SK-N-SH (cell line): ENCODE measurements at regions not wholly inside any gene's neighbourhood (a gene's known extent, or its start where the extent isn't known, plus 50 kb on each side); places are given as distances from the start of the nearest gene placed in this dataset.

Source experiments
- CTCF ChIA-PET: fragments of 300-600, 350-600 bp; formaldehyde crosslinking; extraction: SDS; loops from one replicate; lab custom pipeline; 2021; lab: Yijun Ruan, JAX
- POLR2A ChIA-PET: fragments of 350-600 bp; sonication (Branson Sonifier 250); formaldehyde crosslinking; extraction: SDS; loops from one replicate; lab custom pipeline; 2020; ENCODE audit warnings: antibody characterized with exemption, inconsistent platforms; lab: Yijun Ruan, JAX
- DNase-seq: peaks from one replicate; pipeline ENCODE4 v3.0.0; 2012
- H2AFZ ChIP-seq: fragments of 200-600 bp; sonication (generic); 2 replicates; pipeline ENCODE4 v1.8.1; 2016; ENCODE audit warnings: antibody characterized with exemption, mild to moderate bottlenecking, low read depth
- H3F3A ChIP-seq: fragments of 200-600 bp; sonication (generic); replicated peaks from 2 replicates; pipeline ENCODE3; 2016; ENCODE audit warnings: antibody characterized with exemption, mild to moderate bottlenecking; ENCODE audit not compliant: insufficient read depth
- H3K27ac ChIP-seq, 2 experiments: fragments of 200-500 bp in 1 of 2; fragments of 200-600 bp in 1 of 2; sonication (Bioruptor generic) in 1 of 2; sonication (generic), shearing (Covaris generic) in 1 of 2; 2 replicates each; pipeline versions ENCODE4 v1.5.1 to v1.6.1; 2014 to 2016; ENCODE audit warnings: low read depth in 2 of 2, inconsistent platforms in 1 of 2, low read length in 1 of 2, mild to moderate bottlenecking in 1 of 2, mixed read lengths in 1 of 2
- H3K27me3 ChIP-seq: fragments of 200-600 bp; sonication (generic), shearing (Covaris generic); 2 replicates; pipeline ENCODE4 v1.6.1; 2016; ENCODE audit warnings: mixed run types; ENCODE audit not compliant: insufficient read depth
- H3K36me3 ChIP-seq, 2 experiments: fragments of 200-500 bp in 1 of 2; fragments of 200-600 bp in 1 of 2; sonication (Bioruptor generic) in 1 of 2; sonication (generic) in 1 of 2; replicated peaks in 1 of 2; 2 replicates each; pipeline versions ENCODE3 to v1.5.1; 2014 to 2016; ENCODE audit warnings: low read length in 1 of 2, mild to moderate bottlenecking in 1 of 2; ENCODE audit not compliant: insufficient read depth in 2 of 2, control insufficient read depth in 1 of 2
- H3K4me1 ChIP-seq, 2 experiments: fragments of 200-500 bp in 1 of 2; fragments of 200-600 bp in 1 of 2; sonication (Bioruptor generic) in 1 of 2; sonication (generic), shearing (Covaris generic) in 1 of 2; 2 replicates each; pipeline versions ENCODE4 v1.5.1 to v1.6.1; 2014 to 2016; ENCODE audit warnings: low read depth in 1 of 2, low read length in 1 of 2, mixed run types in 1 of 2; ENCODE audit not compliant: insufficient read depth in 2 of 2, control insufficient read depth in 1 of 2
- H3K4me2 ChIP-seq: fragments of 200-600 bp; sonication (generic), shearing (Covaris generic); 2 replicates; pipeline ENCODE4 v1.6.1; 2017; ENCODE audit warnings: mixed run types
- H3K4me3 ChIP-seq, 2 experiments: fragments of 200-500 bp in 1 of 2; fragments of 200-600 bp in 1 of 2; sonication (Bioruptor generic) in 1 of 2; sonication (generic), shearing (Covaris generic) in 1 of 2; 2 replicates each; pipeline versions ENCODE4 v1.5.1 to v1.8.1; 2014 to 2016; ENCODE audit warnings: low read depth in 2 of 2, inconsistent platforms in 1 of 2, low read length in 1 of 2, mild to moderate bottlenecking in 1 of 2, mixed read lengths in 1 of 2, moderate library complexity in 1 of 2
- H3K79me2 ChIP-seq: fragments of 200-600 bp; sonication (generic); 2 replicates; pipeline ENCODE4 v1.8.1; 2017; ENCODE audit warnings: mild to moderate bottlenecking; ENCODE audit not compliant: insufficient read depth
- H3K9ac ChIP-seq: fragments of 200-600 bp; sonication (generic); 2 replicates; pipeline ENCODE4 v1.6.1; 2017; ENCODE audit warnings: mixed run types
- H3K9me2 ChIP-seq: fragments of 200-600 bp; sonication (generic); 2 replicates; pipeline ENCODE4 v1.6.1; 2017; ENCODE audit warnings: mixed run types
- H3K9me3 ChIP-seq: fragments of 200-600 bp; sonication (generic); 2 replicates; pipeline ENCODE4 v1.6.1; 2017; ENCODE audit warnings: mixed run types, mild to moderate bottlenecking, moderate library complexity
- H4K20me1 ChIP-seq: fragments of 200-600 bp; sonication (generic); 2 replicates; pipeline ENCODE4 v1.6.1; 2017; ENCODE audit warnings: mild to moderate bottlenecking, mixed run types; ENCODE audit not compliant: insufficient read depth
- CHD2 ChIP-seq: fragments of 150-350 bp; IDR thresholded peaks from 2 replicates; pipeline ENCODE4 v1.6.1; 2018; ENCODE audit warnings: low read length; ENCODE audit not compliant: partially characterized antibody
- FOSL2 ChIP-seq: IDR thresholded peaks from 2 replicates; pipeline ENCODE4 v1.4.0; 2012; ENCODE audit warnings: low read depth, mild to moderate bottlenecking, moderate library complexity, borderline replicate concordance
- FOXJ3 ChIP-seq: sonication (generic); formaldehyde crosslinking; IDR thresholded peaks from 2 replicates; pipeline ENCODE4 v1.5.1; 2020; ENCODE audit warnings: mild to moderate bottlenecking, missing genetic modification reagents
- FOXM1 ChIP-seq: IDR thresholded peaks from 2 replicates; pipeline ENCODE4 v1.4.0; 2012; ENCODE audit warnings: low read depth, mild to moderate bottlenecking
- MEF2A ChIP-seq: IDR thresholded peaks from 2 replicates; pipeline ENCODE4 v1.4.0; 2012; ENCODE audit warnings: low read depth, borderline replicate concordance
- POLR2AphosphoS5 ChIP-seq: IDR thresholded peaks from 2 replicates; pipeline ENCODE4 v1.6.1; 2012; ENCODE audit warnings: low read depth, low read length
- RAD21 ChIP-seq: IDR thresholded peaks from 2 replicates; pipeline ENCODE4 v1.6.1; 2012; ENCODE audit warnings: mild to moderate bottlenecking, low read length
- RFX5 ChIP-seq: IDR thresholded peaks from 2 replicates; pipeline ENCODE4 v1.6.1; 2012; ENCODE audit warnings: mild to moderate bottlenecking, improper control_type of control experiment, low read length
- SMC3 ChIP-seq: IDR thresholded peaks from 2 replicates; pipeline ENCODE4 v1.6.1; 2012; ENCODE audit warnings: low read depth, low read length, improper control_type of control experiment
- TAF1 ChIP-seq: IDR thresholded peaks from 2 replicates; pipeline ENCODE4 v1.6.1; 2012; ENCODE audit warnings: low read depth, mild to moderate bottlenecking, low read length, moderate library complexity, borderline replicate concordance
- TCF12 ChIP-seq: IDR thresholded peaks from 2 replicates; pipeline ENCODE4 v1.4.0; 2012
- USF1 ChIP-seq: IDR thresholded peaks from 2 replicates; pipeline ENCODE4 v1.4.0; 2012; ENCODE audit warnings: low read depth, borderline replicate concordance
- ZBTB33 ChIP-seq: IDR thresholded peaks from 2 replicates; pipeline ENCODE4 v1.4.0; 2012; ENCODE audit warnings: low read depth, borderline replicate concordance
- WGBS: methylation state at CpG from one replicate; pipeline ENCODE4 v1.1.6; 2017; ENCODE audit warnings: low lambda C conversion rate; 5-methylcytosine and 5-hydroxymethylcytosine counted together
- TF ChIP-seq, protein P1 (sequence below): fragments of 200-600 bp; sonication (generic); IDR thresholded peaks from 2 replicates; pipeline ENCODE4 v1.6.1; 2017; ENCODE audit warnings: antibody characterized with exemption, mild to moderate bottlenecking, moderate library complexity
- TF ChIP-seq, protein P2 (sequence below): fragments of 150-350 bp; IDR thresholded peaks from 2 replicates; pipeline ENCODE4 v1.6.1; 2016; ENCODE audit warnings: mild to moderate bottlenecking, low read depth, low read length

GRCh38 chr5:109959652-109960051, 269.9 kb downstream of the MAN2A1 start:
- CTCF ChIA-PET = no interaction called here
- Histone ChIP-seq H4K20me1 (no peaks in the 10 kb centered on the region), H3K4me3 (no peak overlapping the region), H2AFZ (no peak overlapping the region), H3K36me3 (no peaks in the 10 kb centered on the region), H3K9me2 (no peaks in the 10 kb centered on the region), H3K27me3 (no peaks in the 10 kb centered on the region), H3K9me3 (no peaks in the 10 kb centered on the region), H3K4me1 (peaks cover 0 to 2% of the 10 kb centered on the region in 2 experiments; a peak in 2 of 4 replicates), H3K9ac (no peak overlapping the region), H3K27ac (no peak overlapping the region), H3F3A (no peaks in the 10 kb centered on the region), H3K79me2 (no peaks in the 10 kb centered on the region), H3K4me2 (no peak overlapping the region)
- TF ChIP-seq, protein P1, sequence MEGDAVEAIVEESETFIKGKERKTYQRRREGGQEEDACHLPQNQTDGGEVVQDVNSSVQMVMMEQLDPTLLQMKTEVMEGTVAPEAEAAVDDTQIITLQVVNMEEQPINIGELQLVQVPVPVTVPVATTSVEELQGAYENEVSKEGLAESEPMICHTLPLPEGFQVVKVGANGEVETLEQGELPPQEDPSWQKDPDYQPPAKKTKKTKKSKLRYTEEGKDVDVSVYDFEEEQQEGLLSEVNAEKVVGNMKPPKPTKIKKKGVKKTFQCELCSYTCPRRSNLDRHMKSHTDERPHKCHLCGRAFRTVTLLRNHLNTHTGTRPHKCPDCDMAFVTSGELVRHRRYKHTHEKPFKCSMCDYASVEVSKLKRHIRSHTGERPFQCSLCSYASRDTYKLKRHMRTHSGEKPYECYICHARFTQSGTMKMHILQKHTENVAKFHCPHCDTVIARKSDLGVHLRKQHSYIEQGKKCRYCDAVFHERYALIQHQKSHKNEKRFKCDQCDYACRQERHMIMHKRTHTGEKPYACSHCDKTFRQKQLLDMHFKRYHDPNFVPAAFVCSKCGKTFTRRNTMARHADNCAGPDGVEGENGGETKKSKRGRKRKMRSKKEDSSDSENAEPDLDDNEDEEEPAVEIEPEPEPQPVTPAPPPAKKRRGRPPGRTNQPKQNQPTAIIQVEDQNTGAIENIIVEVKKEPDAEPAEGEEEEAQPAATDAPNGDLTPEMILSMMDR = no peak
- TF ChIP-seq USF1 = no peak
- TF ChIP-seq, protein P2, sequence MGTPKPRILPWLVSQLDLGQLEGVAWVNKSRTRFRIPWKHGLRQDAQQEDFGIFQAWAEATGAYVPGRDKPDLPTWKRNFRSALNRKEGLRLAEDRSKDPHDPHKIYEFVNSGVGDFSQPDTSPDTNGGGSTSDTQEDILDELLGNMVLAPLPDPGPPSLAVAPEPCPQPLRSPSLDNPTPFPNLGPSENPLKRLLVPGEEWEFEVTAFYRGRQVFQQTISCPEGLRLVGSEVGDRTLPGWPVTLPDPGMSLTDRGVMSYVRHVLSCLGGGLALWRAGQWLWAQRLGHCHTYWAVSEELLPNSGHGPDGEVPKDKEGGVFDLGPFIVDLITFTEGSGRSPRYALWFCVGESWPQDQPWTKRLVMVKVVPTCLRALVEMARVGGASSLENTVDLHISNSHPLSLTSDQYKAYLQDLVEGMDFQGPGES = no peak
- no peak for TF ChIP-seq TAF1
- TF ChIP-seq FOSL2 = no peak
- TF ChIP-seq CHD2 = no peak
- TF ChIP-seq FOXJ3 = no peak
- no peak for DNase-seq
- WGBS = 70% methylated on average over 1 of the region's 1 CpG
- POLR2A ChIA-PET = no interaction called here

DNA sequence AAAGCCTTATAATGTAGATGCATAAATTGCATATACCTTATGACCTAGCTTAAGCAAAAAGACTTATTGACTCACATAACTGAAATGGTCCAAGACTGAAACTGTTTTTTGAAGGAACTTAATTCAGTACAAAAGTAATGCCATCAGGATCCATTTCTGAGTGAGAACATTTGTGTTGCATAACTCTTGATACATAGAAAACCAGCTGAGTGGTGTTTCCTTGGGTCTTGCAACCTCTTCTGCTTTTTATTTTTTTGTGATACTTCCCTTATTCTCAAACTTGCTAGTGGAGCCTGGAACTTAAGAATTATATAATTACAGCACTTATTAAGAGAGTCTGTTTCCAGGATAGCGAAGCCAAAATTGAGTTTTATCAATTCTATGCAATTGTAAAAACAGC, 272.0 kb downstream of the MAN2A1 start:
- H2AFZ ChIP-seq = no peak overlapping the region
- no peak overlapping the region for H3K4me2 ChIP-seq
- H4K20me1 ChIP-seq = no peaks in the 10 kb centered on the region
- H3K4me3 ChIP-seq = no peak overlapping the region
- no peaks in the 10 kb centered on the region for H3K79me2 ChIP-seq
- H3K27ac ChIP-seq = no peak overlapping the region
- 59% methylated on average over 1 of the region's 1 CpG for WGBS
- ChIA-PET POLR2A (no interaction called here), CTCF (no interaction called here)
- DNase-seq = no peak
- H3K9ac ChIP-seq = no peak overlapping the region
- H3K27me3 ChIP-seq = no peaks in the 10 kb centered on the region
- H3F3A ChIP-seq = no peaks in the 10 kb centered on the region
- no peaks in the 10 kb centered on the region for H3K9me2 ChIP-seq
- no peaks in the 10 kb centered on the region for H3K36me3 ChIP-seq
- TF ChIP-seq RFX5 (no peak), RAD21 (no peak), SMC3 (no peak), FOXM1 (no peak), MEF2A (no peak), ZBTB33 (no peak), TCF12 (no peak), CHD2 (no peak), POLR2AphosphoS5 (no peak)
- TF ChIP-seq, protein P1 = no peak
- H3K4me1 ChIP-seq = peaks cover 0 to 2% of the 10 kb centered on the region in 2 experiments; a peak in 2 of 4 replicates
- no peaks in the 10 kb centered on the region for H3K9me3 ChIP-seq
